ENCODE measurements at regions not wholly inside any gene's neighbourhood (a gene's known extent, or its start where the extent isn't known, plus 50 kb on each side); places are given as distances from the start of the nearest gene placed in this dataset.
"Not testable (repeated sequence)": the region's sequence is repeated elsewhere in the genome, so short reads cannot be mapped to it uniquely, and the experiment has no call there.

GRCh38 chr10:21048068-21048467 is 151.0 kb upstream of the NEBL start:
- H3K4me3 ChIP-seq = no peak overlapping the region
- DNase-seq (ENCODE audit: low read depth, low spot score) = no peak
- no peaks in the 10 kb centered on the region for H3K9me3 ChIP-seq (ENCODE audit: low read depth, low read length)
- TF ChIP-seq EZH2 (IDR thresholded peaks at IDR 0.05) = no peak
- no peak for TF ChIP-seq FOXP2 (optimal IDR thresholded peaks at IDR 0.05; ENCODE audit: control extremely low read depth, extremely low read length, insufficient read depth)
- no peak for TF ChIP-seq POLR2AphosphoS5 (IDR thresholded peaks at IDR 0.05; ENCODE audit: borderline replicate concordance, low read depth, low read length)
- H3K27ac ChIP-seq = no peak overlapping the region
- H3K36me3 ChIP-seq (ENCODE audit: insufficient read depth, low read length) = no peaks in the 10 kb centered on the region
- H3K9ac ChIP-seq (ENCODE audit: insufficient read length) = no peak overlapping the region

DNA sequence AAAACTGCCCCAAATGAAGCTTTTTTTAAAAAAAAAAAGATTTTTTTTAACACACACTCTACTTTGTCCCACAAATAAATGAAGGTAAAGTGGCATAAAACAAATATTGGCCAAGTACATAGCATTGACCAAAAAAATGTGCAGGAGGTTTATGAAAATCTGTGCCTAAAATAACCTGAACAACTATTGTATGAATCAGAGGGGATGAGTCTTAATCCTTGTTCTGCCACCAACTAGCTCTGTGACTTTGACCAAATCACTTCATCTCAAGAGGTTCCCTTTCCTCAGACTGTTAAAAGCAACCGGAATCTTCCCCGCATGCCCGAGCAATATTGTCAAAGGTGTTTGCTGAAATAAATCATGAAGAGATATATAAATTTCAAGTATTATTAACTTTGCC is 150.4 kb upstream of the NEBL start:
- H3K36me3 ChIP-seq (ENCODE audit: insufficient read depth, low read length) = no peaks in the 10 kb centered on the region
- no peak for DNase-seq (ENCODE audit: low read depth, low spot score)
- H3K27ac ChIP-seq = no peak overlapping the region
- H3K9me3 ChIP-seq (ENCODE audit: low read depth, low read length) = no peaks in the 10 kb centered on the region
- no peak overlapping the region for H3K4me3 ChIP-seq
- no peak for TF ChIP-seq FOXP2 (optimal IDR thresholded peaks at IDR 0.05; ENCODE audit: control extremely low read depth, extremely low read length, insufficient read depth)
- H3K9ac ChIP-seq (ENCODE audit: insufficient read length) = no peak overlapping the region

- Histone ChIP-seq H3K9me3 (ENCODE audit: low read depth, low read length) (no peaks in the 10 kb centered on the region), H3K27ac (no peak overlapping the region), H3K9ac (ENCODE audit: insufficient read length) (no peak overlapping the region), H3K4me3 (no peak overlapping the region), H3K36me3 (ENCODE audit: insufficient read depth, low read length) (no peaks in the 10 kb centered on the region)
- no peak for DNase-seq (ENCODE audit: low read depth, low spot score)
- no peak for TF ChIP-seq EZH2 (IDR thresholded peaks at IDR 0.05)
- TF ChIP-seq POLR2AphosphoS5 (IDR thresholded peaks at IDR 0.05; ENCODE audit: borderline replicate concordance, low read depth, low read length) = no peak
- TF ChIP-seq FOXP2 (optimal IDR thresholded peaks at IDR 0.05; ENCODE audit: control extremely low read depth, extremely low read length, insufficient read depth) = no peak
These were observed 150.0 kb upstream of the NEBL start for GRCh38 chr10:21047096-21047495.

DNA sequence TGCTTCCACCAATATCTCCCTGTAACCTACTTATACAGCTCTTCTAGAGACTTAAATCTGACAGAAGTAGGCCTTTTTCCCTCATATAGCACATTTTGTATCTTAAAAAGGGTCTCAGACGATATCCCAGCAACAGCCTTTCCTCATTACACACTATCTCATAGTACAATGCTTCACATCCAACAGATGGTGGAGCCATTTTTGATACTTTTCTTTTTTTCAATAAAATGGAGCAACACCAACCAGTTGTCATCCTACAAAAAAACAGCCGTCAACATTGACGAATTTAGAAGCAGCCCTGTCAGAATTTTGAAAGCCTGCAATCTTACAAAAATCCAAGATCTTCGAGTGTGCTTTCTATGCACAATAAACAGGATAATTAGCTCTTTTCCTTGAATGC is 145.9 kb upstream of the NEBL start:
- TF ChIP-seq POLR2AphosphoS5 (IDR thresholded peaks at IDR 0.05; ENCODE audit: borderline replicate concordance, low read depth, low read length) = no peak
- no peak for TF ChIP-seq EZH2 (IDR thresholded peaks at IDR 0.05)
- TF ChIP-seq FOXP2 (optimal IDR thresholded peaks at IDR 0.05; ENCODE audit: control extremely low read depth, extremely low read length, insufficient read depth) = no peak
- Histone ChIP-seq H3K27ac (peak overlapping the region; percentile 50; the same call in 1 of the 2 replicates), H3K36me3 (ENCODE audit: insufficient read depth, low read length) (no peaks in the 10 kb centered on the region), H3K9ac (ENCODE audit: insufficient read length) (no peak overlapping the region), H3K9me3 (ENCODE audit: low read depth, low read length) (no peaks in the 10 kb centered on the region), H3K4me3 (no peak overlapping the region)
- DNase-seq (ENCODE audit: low read depth, low spot score) = no peak

GRCh38 chr10:21042536-21042935 is 145.4 kb upstream of the NEBL start:
- Histone ChIP-seq H3K9ac (ENCODE audit: insufficient read length) (no peak overlapping the region), H3K4me3 (no peak overlapping the region), H3K36me3 (ENCODE audit: insufficient read depth, low read length) (no peaks in the 10 kb centered on the region), H3K9me3 (ENCODE audit: low read depth, low read length) (no peaks in the 10 kb centered on the region), H3K27ac (peak overlapping the region; percentile 50; the same call in 1 of the 2 replicates)
- no peak for DNase-seq (ENCODE audit: low read depth, low spot score)
- TF ChIP-seq EZH2 (IDR thresholded peaks at IDR 0.05) (no peak), POLR2AphosphoS5 (IDR thresholded peaks at IDR 0.05; ENCODE audit: borderline replicate concordance, low read depth, low read length) (no peak), FOXP2 (optimal IDR thresholded peaks at IDR 0.05; ENCODE audit: control extremely low read depth, extremely low read length, insufficient read depth) (no peak)

DNA sequence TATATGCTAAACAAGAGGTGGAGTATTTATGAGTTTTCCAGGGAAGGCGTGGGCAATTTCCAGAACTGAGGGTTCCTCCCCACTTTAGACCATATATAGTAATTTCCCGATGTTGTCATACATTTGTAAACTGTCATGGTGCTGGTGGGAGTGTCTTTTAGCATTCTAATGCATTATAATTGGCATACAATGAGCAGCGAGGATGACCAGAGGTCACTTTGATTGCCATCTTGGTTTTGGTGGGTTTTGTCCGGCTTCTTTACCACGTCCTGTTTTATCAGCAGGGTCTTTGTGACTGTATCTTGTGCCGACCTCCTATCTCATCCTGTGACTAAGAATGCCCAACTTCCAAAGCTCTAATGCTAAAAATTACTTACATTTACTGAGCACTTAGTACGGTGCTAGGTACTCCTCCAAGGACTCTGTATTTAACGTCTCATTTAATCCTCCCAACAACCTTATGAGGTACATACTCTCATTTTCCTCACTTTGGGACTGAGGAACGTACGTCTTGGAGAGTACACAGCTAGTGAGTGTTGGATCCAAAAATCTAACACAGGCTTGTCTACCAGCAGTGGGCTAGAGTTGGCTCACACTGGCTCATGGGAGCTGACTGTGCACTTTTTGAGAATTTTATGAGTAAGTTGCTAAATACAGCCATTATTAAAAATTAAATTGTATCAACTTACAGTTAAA is 144.8 kb upstream of the NEBL start:
- Histone ChIP-seq H3K4me3 (no peak overlapping the region), H3K36me3 (ENCODE audit: insufficient read depth, low read length) (no peaks in the 10 kb centered on the region), H3K9me3 (ENCODE audit: low read depth, low read length) (no peaks in the 10 kb centered on the region), H3K9ac (ENCODE audit: insufficient read length) (no peak overlapping the region), H3K27ac (peak overlapping the region; percentile 50; the same call in 1 of the 2 replicates)
- no peak for DNase-seq (ENCODE audit: low read depth, low spot score)
- TF ChIP-seq EZH2 (IDR thresholded peaks at IDR 0.05) (no peak), FOXP2 (optimal IDR thresholded peaks at IDR 0.05; ENCODE audit: control extremely low read depth, extremely low read length, insufficient read depth) (no peak), POLR2AphosphoS5 (IDR thresholded peaks at IDR 0.05; ENCODE audit: borderline replicate concordance, low read depth, low read length) (no peak)

DNA sequence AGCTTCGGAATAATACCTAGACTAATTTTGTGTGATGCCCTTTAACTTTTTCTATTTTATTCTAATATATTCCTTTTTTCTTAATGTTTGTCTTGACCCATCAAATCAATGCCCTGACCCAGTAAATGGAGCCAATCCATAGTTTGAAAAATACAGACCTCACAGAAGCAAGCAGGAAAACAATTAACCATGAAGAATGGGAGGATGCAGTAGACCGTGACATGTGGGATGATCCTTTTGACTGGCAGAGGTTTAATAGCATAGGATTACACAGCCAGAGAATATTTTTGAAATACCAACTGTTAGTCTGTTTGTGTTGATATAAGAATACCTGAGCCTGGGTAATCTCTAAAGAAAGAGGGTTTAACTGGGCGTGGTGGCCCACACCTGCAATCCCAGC is 142.6 kb upstream of the NEBL start:
- no peak for TF ChIP-seq FOXP2 (optimal IDR thresholded peaks at IDR 0.05; ENCODE audit: control extremely low read depth, extremely low read length, insufficient read depth)
- no peak for TF ChIP-seq POLR2AphosphoS5 (IDR thresholded peaks at IDR 0.05; ENCODE audit: borderline replicate concordance, low read depth, low read length)
- Histone ChIP-seq H3K9me3 (ENCODE audit: low read depth, low read length) (no peaks in the 10 kb centered on the region), H3K9ac (ENCODE audit: insufficient read length) (no peak overlapping the region), H3K36me3 (ENCODE audit: insufficient read depth, low read length) (no peaks in the 10 kb centered on the region), H3K27ac (no peak overlapping the region), H3K4me3 (no peak overlapping the region)
- DNase-seq (ENCODE audit: low read depth, low spot score) = no peak

- Histone ChIP-seq H3K4me3 (no peak overlapping the region), H3K36me3 (ENCODE audit: insufficient read depth, low read length) (no peaks in the 10 kb centered on the region), H3K9me3 (ENCODE audit: low read depth, low read length) (no peaks in the 10 kb centered on the region), H3K27ac (no peak overlapping the region), H3K9ac (ENCODE audit: insufficient read length) (no peak overlapping the region)
- no peak for DNase-seq (ENCODE audit: low read depth, low spot score)
- no peak for TF ChIP-seq EZH2 (IDR thresholded peaks at IDR 0.05)
- TF ChIP-seq POLR2AphosphoS5 (IDR thresholded peaks at IDR 0.05; ENCODE audit: borderline replicate concordance, low read depth, low read length) = no peak
- TF ChIP-seq FOXP2 (optimal IDR thresholded peaks at IDR 0.05; ENCODE audit: control extremely low read depth, extremely low read length, insufficient read depth) = no peak
These were observed 139.6 kb upstream of the NEBL start for GRCh38 chr10:21036757-21037156.

DNA sequence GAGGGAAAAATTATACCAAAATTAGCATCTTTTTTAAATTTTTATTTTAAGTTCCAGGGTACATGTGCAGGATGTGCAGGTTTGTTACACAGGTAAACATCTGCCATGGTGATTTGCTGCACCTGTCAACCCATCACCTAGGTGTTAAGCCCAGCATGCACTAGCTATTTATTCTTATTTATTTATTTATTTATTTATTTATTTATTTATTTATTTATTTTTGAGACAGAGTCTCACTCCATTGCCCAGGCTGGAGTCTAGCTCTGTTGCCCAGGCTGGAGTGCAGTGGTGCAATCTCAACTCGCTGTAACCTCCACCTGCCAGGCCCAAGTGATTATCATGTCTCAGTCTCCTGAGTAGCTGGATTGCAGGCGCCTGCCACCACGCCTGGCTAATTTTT is 137.7 kb upstream of the NEBL start:
- H3K36me3 ChIP-seq (ENCODE audit: insufficient read depth, low read length); H3K27ac ChIP-seq; H3K9me3 ChIP-seq (ENCODE audit: low read depth, low read length); DNase-seq (ENCODE audit: low read depth, low spot score); H3K9ac ChIP-seq (ENCODE audit: insufficient read length); H3K4me3 ChIP-seq: not testable (repeated sequence)

Data from SK-N-MC (cell line).